ENCODE measurements at regions not wholly inside any gene's neighbourhood (a gene's known extent, or its start where the extent isn't known, plus 50 kb on each side); places are given as distances from the start of the nearest gene placed in this dataset.

DNA sequence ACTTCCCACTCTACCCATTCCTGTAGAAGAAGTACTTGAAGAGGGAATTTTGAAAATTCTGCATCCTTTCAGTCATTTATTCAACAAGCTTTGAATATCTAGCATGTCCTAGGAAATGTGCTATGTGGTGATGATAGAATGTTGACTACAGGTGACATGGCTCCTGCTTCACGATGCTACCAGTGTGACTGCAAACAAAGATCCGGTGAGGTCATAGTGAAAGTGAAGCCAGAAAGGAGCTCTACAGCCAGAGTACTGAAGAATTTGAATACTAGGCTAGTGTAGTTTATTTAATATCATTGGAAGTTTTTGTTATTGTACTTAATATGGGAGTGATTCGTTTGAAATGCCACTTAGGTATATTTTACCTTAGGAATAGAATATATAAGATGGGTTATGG lies 348.1 kb downstream of the TFEC start:
- no peak overlapping the region for H2AK5ac ChIP-seq (ENCODE audit: low read depth, low read length)
- H2BK12ac ChIP-seq (ENCODE audit: low read depth, low read length): no peak overlapping the region
- no peak overlapping the region for H4K8ac ChIP-seq (ENCODE audit: extremely low read depth, insufficient read depth, low read length)
- H3K9ac ChIP-seq (replicated peaks in 1 of 4; ENCODE audit: extremely low read depth in 1 of 4, low read depth in 3 of 4, low read length in 3 of 4): no peak overlapping the region
- TF ChIP-seq CREB1 (IDR thresholded peaks at IDR 0.05) (no peak), TAF1 (IDR thresholded peaks at IDR 0.05; ENCODE audit: low read depth, low read length) (no peak), SUZ12 (IDR thresholded peaks at IDR 0.05; ENCODE audit: low read length) (no peak), SIRT6 (IDR thresholded peaks at IDR 0.05; ENCODE audit: low read length) (no peak), HDAC2 (IDR thresholded peaks at IDR 0.05; ENCODE audit: borderline replicate concordance in 1 of 2, low read depth in 2 of 2, low read length in 2 of 2) (no peak), GTF2F1 (IDR thresholded peaks at IDR 0.05; ENCODE audit: borderline replicate concordance, low read depth, low read length) (no peak), RFX5 (IDR thresholded peaks at IDR 0.05; ENCODE audit: borderline replicate concordance, low read depth, low read length) (no peak), MAFK (IDR thresholded peaks at IDR 0.05; ENCODE audit: low read depth, low read length) (no peak), SIN3A (conservative IDR thresholded peaks at IDR 0.05 in 1 of 2, IDR thresholded peaks at IDR 0.05 in 1 of 2; ENCODE audit: low read depth in 1 of 2, low read length in 2 of 2) (no peak), FOSL1 (IDR thresholded peaks at IDR 0.05; ENCODE audit: insufficient read depth, low read depth, low read length) (no peak)
- ChIA-PET POLR2A (ENCODE audit: partially characterized antibody) (no interaction called here), CTCF (ENCODE audit: partially characterized antibody) (interaction anchor here (0.6 to 1.8 kb wide), 4 partner anchors 169 to 1135 kb away, joined by 3 to 7 read pairs (median 3); no protein-coding TSS in a partner anchor)
- no peak overlapping the region for H2BK5ac ChIP-seq (ENCODE audit: low read depth, low read length)
- H3K14ac ChIP-seq (ENCODE audit: insufficient read length): no peak overlapping the region
- no peak overlapping the region for H4K5ac ChIP-seq (ENCODE audit: insufficient read length, low read depth, low read length)
- DNase-seq (ENCODE audit: low read depth in 1 of 2, low spot score in 2 of 2) (no peak), FAIRE-seq (no peak)
- H3K27ac ChIP-seq (ENCODE audit: low read depth, low read length): no peak overlapping the region
- H3K23me2 ChIP-seq (ENCODE audit: low read depth, low read length): no peaks in the 10 kb centered on the region
- 90% methylated on average over 3 of the region's 3 CpGs; no CpG with 5 or more reads in 1 of the 2 experiments for WGBS, 2 experiments (ENCODE audit: extremely low coverage in 1 of 2, insufficient coverage in 1 of 2, insufficient read length in 1 of 2, insufficient replicate concordance in 2 of 2, low coverage in 1 of 2, low lambda C conversion rate in 2 of 2, missing lambda C conversion rate in 1 of 2)
- peaks cover 0 to 1% (median 0%) of the 10 kb centered on the region in 4 experiments; a peak in 1 of 7 replicates for H3K27me3 ChIP-seq (replicated peaks in 1 of 4; ENCODE audit: control insufficient read depth in 3 of 4, extremely low read depth in 1 of 4, insufficient read depth in 3 of 4, low read length in 3 of 4)
- no peaks in the 10 kb centered on the region for H4K20me1 ChIP-seq (replicated peaks in 1 of 2; ENCODE audit: control insufficient read depth in 1 of 2, insufficient read depth in 2 of 2, low read length in 2 of 2)
- H3K56ac ChIP-seq (replicated peaks; ENCODE audit: insufficient read length, low read depth, low read length): no peak overlapping the region
- H2BK120ac ChIP-seq (replicated peaks; ENCODE audit: low read depth, low read length): no peak overlapping the region
- peaks cover 0 to 6% (median 1%) of the 10 kb centered on the region in 4 experiments; a peak in 2 of 7 replicates for H3K4me1 ChIP-seq (replicated peaks in 1 of 4; ENCODE audit: control insufficient read depth in 3 of 4, insufficient read depth in 4 of 4, low read length in 3 of 4)
- H2AFZ ChIP-seq (ENCODE audit: low read length): no peak overlapping the region
- no peaks in the 10 kb centered on the region for H3K79me2 ChIP-seq (ENCODE audit: control insufficient read depth in 1 of 2, insufficient read depth in 2 of 2, low read length in 2 of 2)
- no peaks in the 10 kb centered on the region for H3K36me3 ChIP-seq (ENCODE audit: control insufficient read depth in 2 of 4, insufficient read depth in 4 of 4, low read length in 3 of 4)
- H2BK20ac ChIP-seq (ENCODE audit: low read length): no peak overlapping the region
- H2BK15ac ChIP-seq (ENCODE audit: low read length): no peak overlapping the region
- no peak overlapping the region for H3K18ac ChIP-seq (ENCODE audit: extremely low read depth, low read length)
- no peaks in the 10 kb centered on the region for H3K9me3 ChIP-seq (ENCODE audit: insufficient read depth in 2 of 2, low read depth in 1 of 2, low read length in 1 of 2)
- H3K79me1 ChIP-seq (ENCODE audit: low read depth, low read length): no peaks in the 10 kb centered on the region; the same call in 1 of the 2 replicates
- no peak overlapping the region for H4K91ac ChIP-seq (replicated peaks; ENCODE audit: insufficient read length, low read length)
- no peak overlapping the region for H3K23ac ChIP-seq (ENCODE audit: insufficient read length)
- no peak overlapping the region for H3K4ac ChIP-seq (replicated peaks; ENCODE audit: insufficient read length, low read depth, low read length)
- H3K4me2 ChIP-seq (ENCODE audit: insufficient read depth in 1 of 2, low read depth in 2 of 2, low read length in 2 of 2): no peak overlapping the region
- H3K4me3 ChIP-seq (ENCODE audit: extremely low read depth in 1 of 4, insufficient read depth in 2 of 4, low read depth in 3 of 4, low read length in 4 of 4): no peak overlapping the region
